HUES64 (cell line): ENCODE measurements at regions not wholly inside any gene's neighbourhood (a gene's known extent, or its start where the extent isn't known, plus 50 kb on each side); places are given as distances from the start of the nearest gene placed in this dataset.
"Not testable (repeated sequence)": the region's sequence is repeated elsewhere in the genome, so short reads cannot be mapped to it uniquely, and the experiment has no call there.

Experiments used
- H3K27ac ChIP-seq: 2 replicates; pipeline ENCODE4 v1.7.0; 2013; ENCODE audit warnings: low read depth, low read length, inconsistent platforms
- H3K27me3 ChIP-seq: 2 replicates; pipeline ENCODE4 v1.6.1; 2013; ENCODE audit warnings: mild to moderate bottlenecking, low read length; ENCODE audit not compliant: insufficient read depth
- H3K36me3 ChIP-seq: 2 replicates; pipeline ENCODE4 v1.6.1; 2013; ENCODE audit warnings: mild to moderate bottlenecking, low read length; ENCODE audit not compliant: insufficient read depth
- H3K4me1 ChIP-seq: 2 replicates; pipeline ENCODE4 v1.6.1; 2013; ENCODE audit warnings: mild to moderate bottlenecking, low read length, moderate library complexity; ENCODE audit not compliant: insufficient read depth
- H3K4me3 ChIP-seq: 2 replicates; pipeline ENCODE4 v1.5.1; 2013; ENCODE audit warnings: mild to moderate bottlenecking, low read length, moderate library complexity
- H3K9ac ChIP-seq: 2 replicates; pipeline ENCODE4 v1.6.1; 2013; ENCODE audit warnings: mild to moderate bottlenecking, low read depth, low read length
- H3K9me3 ChIP-seq: 2 replicates; pipeline ENCODE4 v1.6.1; 2013; ENCODE audit warnings: low read depth, low read length; ENCODE audit not compliant: insufficient read depth
- WGBS: fragments of 150-250, 120-280 bp; methylation state at CpG from one replicate; pipeline ENCODE4 v1.1.7; 2013; ENCODE audit warnings: missing lambda C conversion rate; 5-methylcytosine and 5-hydroxymethylcytosine counted together

- not testable (repeated sequence) for H3K9ac ChIP-seq, H3K27ac ChIP-seq, H3K9me3 ChIP-seq, H3K27me3 ChIP-seq, H3K36me3 ChIP-seq, H3K4me1 ChIP-seq, H3K4me3 ChIP-seq
- 93% methylated on average over 5 of the region's 5 CpGs for WGBS
These were observed 962.7 kb upstream of the INTU start for GRCh38 chr4:126670038-126670437.

- Histone ChIP-seq H3K36me3 (no peaks in the 10 kb centered on the region), H3K27ac (no peak overlapping the region), H3K27me3 (no peaks in the 10 kb centered on the region), H3K4me1 (no peaks in the 10 kb centered on the region), H3K9me3 (no peaks in the 10 kb centered on the region), H3K4me3 (no peak overlapping the region), H3K9ac (no peak overlapping the region)
- 84% methylated on average over 2 of the region's 2 CpGs for WGBS
These were observed 954.1 kb upstream of the INTU start for GRCh38 chr4:126678618-126679017.

- Histone ChIP-seq H3K9ac (no peak overlapping the region), H3K9me3 (no peaks in the 10 kb centered on the region), H3K4me3 (no peak overlapping the region), H3K36me3 (no peaks in the 10 kb centered on the region), H3K27me3 (no peaks in the 10 kb centered on the region), H3K4me1 (no peaks in the 10 kb centered on the region), H3K27ac (no peak overlapping the region)
- 94% methylated on average over 2 of the region's 2 CpGs for WGBS
These were observed 953.5 kb upstream of the INTU start for GRCh38 chr4:126679303-126679702.

GRCh38 chr4:126682250-126682649 lies 950.5 kb upstream of the INTU start:
- H3K4me3 ChIP-seq: no peak overlapping the region
- no peaks in the 10 kb centered on the region for H3K9me3 ChIP-seq
- H3K9ac ChIP-seq: no peak overlapping the region
- no peaks in the 10 kb centered on the region for H3K27me3 ChIP-seq
- H3K27ac ChIP-seq: no peak overlapping the region
- no peaks in the 10 kb centered on the region for H3K36me3 ChIP-seq
- no peaks in the 10 kb centered on the region for H3K4me1 ChIP-seq

- Histone ChIP-seq H3K9ac (no peak overlapping the region), H3K36me3 (no peaks in the 10 kb centered on the region), H3K4me3 (no peak overlapping the region), H3K4me1 (no peaks in the 10 kb centered on the region), H3K27me3 (no peaks in the 10 kb centered on the region), H3K27ac (no peak overlapping the region), H3K9me3 (no peaks in the 10 kb centered on the region)
These were observed 946.3 kb upstream of the INTU start for GRCh38 chr4:126686491-126686890.

GRCh38 chr4:126687655-126688358 lies 945.0 kb upstream of the INTU start:
- WGBS: 95% methylated on average over 4 of the region's 6 CpGs

GRCh38 chr4:126691797-126692196 lies 941.0 kb upstream of the INTU start:
- Histone ChIP-seq H3K9ac (no peak overlapping the region), H3K27ac (no peak overlapping the region), H3K4me3 (no peak overlapping the region), H3K4me1 (no peaks in the 10 kb centered on the region), H3K27me3 (no peaks in the 10 kb centered on the region), H3K36me3 (no peaks in the 10 kb centered on the region), H3K9me3 (no peaks in the 10 kb centered on the region)
- WGBS: no CpG with 5 or more reads among the region's 1 CpG

More at GRCh38 chr4:126687655-126688358, 945.0 kb upstream of the INTU start:
- no peak overlapping the region for H3K27ac ChIP-seq
- no peak overlapping the region for H3K9ac ChIP-seq
- H3K27me3 ChIP-seq: no peaks in the 10 kb centered on the region
- H3K36me3 ChIP-seq: no peaks in the 10 kb centered on the region
- H3K4me1 ChIP-seq: no peaks in the 10 kb centered on the region
- no peak overlapping the region for H3K4me3 ChIP-seq
- H3K9me3 ChIP-seq: no peaks in the 10 kb centered on the region

GRCh38 chr4:126697748-126698147 lies 935.0 kb upstream of the INTU start:
- no peak overlapping the region for H3K4me3 ChIP-seq
- H3K27me3 ChIP-seq: no peaks in the 10 kb centered on the region
- H3K36me3 ChIP-seq: no peaks in the 10 kb centered on the region
- H3K27ac ChIP-seq: no peak overlapping the region
- WGBS: 100% methylated on average over 1 of the region's 1 CpG
- no peaks in the 10 kb centered on the region for H3K9me3 ChIP-seq
- H3K9ac ChIP-seq: no peak overlapping the region
- H3K4me1 ChIP-seq: no peaks in the 10 kb centered on the region

GRCh38 chr4:126698224-126698623 lies 934.5 kb upstream of the INTU start:
- Histone ChIP-seq H3K27ac (no peak overlapping the region), H3K9me3 (no peaks in the 10 kb centered on the region), H3K4me1 (no peaks in the 10 kb centered on the region), H3K4me3 (no peak overlapping the region), H3K9ac (no peak overlapping the region), H3K27me3 (no peaks in the 10 kb centered on the region), H3K36me3 (no peaks in the 10 kb centered on the region)
- 95% methylated on average over 2 of the region's 3 CpGs for WGBS

- no peak overlapping the region for H3K4me3 ChIP-seq
- no peaks in the 10 kb centered on the region for H3K27me3 ChIP-seq
- H3K9ac ChIP-seq: no peak overlapping the region
- no peak overlapping the region for H3K27ac ChIP-seq
- no peaks in the 10 kb centered on the region for H3K4me1 ChIP-seq
- WGBS: 98% methylated on average over 2 of the region's 2 CpGs
- no peaks in the 10 kb centered on the region for H3K9me3 ChIP-seq
- H3K36me3 ChIP-seq: no peaks in the 10 kb centered on the region
These were observed 931.0 kb upstream of the INTU start for GRCh38 chr4:126701756-126702155.

- Histone ChIP-seq H3K27me3 (no peaks in the 10 kb centered on the region), H3K36me3 (no peaks in the 10 kb centered on the region), H3K4me1 (no peaks in the 10 kb centered on the region), H3K9ac (no peak overlapping the region), H3K4me3 (no peak overlapping the region), H3K27ac (no peak overlapping the region), H3K9me3 (no peaks in the 10 kb centered on the region)
- WGBS: 78% methylated on average over 1 of the region's 1 CpG
These were observed 930.0 kb upstream of the INTU start for GRCh38 chr4:126702747-126703146.

GRCh38 chr4:126705266-126705665 lies 927.5 kb upstream of the INTU start:
- Histone ChIP-seq H3K27me3 (no peaks in the 10 kb centered on the region), H3K4me3 (no peak overlapping the region), H3K4me1 (no peaks in the 10 kb centered on the region), H3K9me3 (no peaks in the 10 kb centered on the region), H3K27ac (no peak overlapping the region), H3K9ac (no peak overlapping the region), H3K36me3 (no peaks in the 10 kb centered on the region)
- WGBS: 86% methylated on average over 1 of the region's 3 CpGs
